Activated CD4-positive, alpha-beta T cell treated with anti-CD3 and anti-CD28 coated beads, Interleukin-2, amount 10 ng/mL, durations not matched to agents 24 days and 14 days (primary cell): ENCODE measurements at regions not wholly inside any gene's neighbourhood (a gene's known extent, or its start where the extent isn't known, plus 50 kb on each side); places are given as distances from the start of the nearest gene placed in this dataset.

Source experiments
- DNase-seq: peaks from one replicate; pipeline ENCODE4 v3.0.0; 2022
- H3K27ac Mint-ChIP-seq: one replicate; pipeline ENCODE4 v1.8.0; 2022; ENCODE audit warnings: mild to moderate bottlenecking, mixed read lengths
- H3K27me3 Mint-ChIP-seq: one replicate; pipeline ENCODE4 v1.8.0; 2022; ENCODE audit warnings: mixed read lengths
- H3K36me3 Mint-ChIP-seq: one replicate; pipeline ENCODE4 v1.8.0; 2022; ENCODE audit warnings: low read depth, mild to moderate bottlenecking, mixed read lengths
- H3K4me1 Mint-ChIP-seq: one replicate; pipeline ENCODE4 v1.8.0; 2021; ENCODE audit warnings: mixed read lengths
- H3K4me3 Mint-ChIP-seq: one replicate; pipeline ENCODE4 v1.8.0; 2022; ENCODE audit warnings: mild to moderate bottlenecking, moderate library complexity, mixed read lengths
- H3K9me3 Mint-ChIP-seq: one replicate; pipeline ENCODE4 v1.8.0; 2021; ENCODE audit warnings: mixed read lengths
- intact Hi-C: fragments of 100-400 bp; cut with micrococcal nuclease; formaldehyde crosslinking; loops from one replicate; pipeline ENCODE4 v1.15.1; 2023

GRCh38 chr1:4404854-4405590 lies 249.4 kb upstream of the AJAP1 start:
- H3K9me3 Mint-ChIP-seq: no peaks in the 10 kb centered on the region
- no peak for DNase-seq
- H3K36me3 Mint-ChIP-seq: no peaks in the 10 kb centered on the region
- H3K27me3 Mint-ChIP-seq: no peaks in the 10 kb centered on the region
- H3K4me3 Mint-ChIP-seq: no peak overlapping the region
- intact Hi-C loops: no loop called here
- no peak overlapping the region for H3K27ac Mint-ChIP-seq
- H3K4me1 Mint-ChIP-seq: no peaks in the 10 kb centered on the region

GRCh38 chr1:4407851-4408250 lies 246.6 kb upstream of the AJAP1 start:
- no peaks in the 10 kb centered on the region for H3K4me1 Mint-ChIP-seq
- H3K27me3 Mint-ChIP-seq: no peaks in the 10 kb centered on the region
- no peaks in the 10 kb centered on the region for H3K36me3 Mint-ChIP-seq
- no peak overlapping the region for H3K27ac Mint-ChIP-seq
- intact Hi-C loops: no loop called here
- H3K9me3 Mint-ChIP-seq: no peaks in the 10 kb centered on the region
- DNase-seq: no peak
- H3K4me3 Mint-ChIP-seq: no peak overlapping the region

- Mint-ChIP-seq H3K9me3 (no peaks in the 10 kb centered on the region), H3K27me3 (no peaks in the 10 kb centered on the region), H3K4me3 (no peak overlapping the region), H3K36me3 (no peaks in the 10 kb centered on the region), H3K4me1 (no peaks in the 10 kb centered on the region), H3K27ac (no peak overlapping the region)
- DNase-seq: no peak
- intact Hi-C loops: no loop called here
Observed at GRCh38 chr1:4408380-4408779, 246.0 kb upstream of the AJAP1 start.

GRCh38 chr1:4411862-4412261 lies 242.5 kb upstream of the AJAP1 start:
- Mint-ChIP-seq H3K9me3 (no peaks in the 10 kb centered on the region), H3K27ac (no peak overlapping the region), H3K27me3 (no peaks in the 10 kb centered on the region), H3K36me3 (no peaks in the 10 kb centered on the region), H3K4me1 (no peaks in the 10 kb centered on the region), H3K4me3 (no peak overlapping the region)
- intact Hi-C loops: no loop called here
- DNase-seq: no peak

- no peak overlapping the region for H3K27ac Mint-ChIP-seq
- H3K27me3 Mint-ChIP-seq: no peaks in the 10 kb centered on the region
- H3K9me3 Mint-ChIP-seq: peaks cover 3% of the 10 kb centered on the region
- H3K4me3 Mint-ChIP-seq: no peak overlapping the region
- no peaks in the 10 kb centered on the region for H3K4me1 Mint-ChIP-seq
- H3K36me3 Mint-ChIP-seq: no peaks in the 10 kb centered on the region
- intact Hi-C loops: no loop called here
- no peak for DNase-seq
Observed at GRCh38 chr1:4415476-4415875, 238.9 kb upstream of the AJAP1 start.

- H3K27me3 Mint-ChIP-seq: no peaks in the 10 kb centered on the region
- intact Hi-C loops: no loop called here
- H3K36me3 Mint-ChIP-seq: no peaks in the 10 kb centered on the region
- H3K4me1 Mint-ChIP-seq: no peaks in the 10 kb centered on the region
- no peak for DNase-seq
- H3K27ac Mint-ChIP-seq: no peak overlapping the region
- H3K9me3 Mint-ChIP-seq: peaks cover 5% of the 10 kb centered on the region
- H3K4me3 Mint-ChIP-seq: no peak overlapping the region
Observed at GRCh38 chr1:4416189-4416588, 238.2 kb upstream of the AJAP1 start.

- Mint-ChIP-seq H3K4me3 (no peak overlapping the region), H3K9me3 (peaks cover 5% of the 10 kb centered on the region), H3K36me3 (no peaks in the 10 kb centered on the region), H3K4me1 (no peaks in the 10 kb centered on the region), H3K27ac (no peak overlapping the region), H3K27me3 (no peaks in the 10 kb centered on the region)
- intact Hi-C loops: no loop called here
- no peak for DNase-seq
Observed at GRCh38 chr1:4418021-4418420, 236.4 kb upstream of the AJAP1 start.

GRCh38 chr1:4421986-4422385 lies 232.4 kb upstream of the AJAP1 start:
- H3K4me1 Mint-ChIP-seq: no peaks in the 10 kb centered on the region
- H3K27ac Mint-ChIP-seq: no peak overlapping the region
- DNase-seq: no peak
- H3K27me3 Mint-ChIP-seq: no peaks in the 10 kb centered on the region
- H3K36me3 Mint-ChIP-seq: no peaks in the 10 kb centered on the region
- no peak overlapping the region for H3K4me3 Mint-ChIP-seq
- H3K9me3 Mint-ChIP-seq: peaks cover 5% of the 10 kb centered on the region
- intact Hi-C loops: no loop called here

- H3K27ac Mint-ChIP-seq: no peak overlapping the region
- H3K9me3 Mint-ChIP-seq: peaks cover 5% of the 10 kb centered on the region
- no peaks in the 10 kb centered on the region for H3K36me3 Mint-ChIP-seq
- no peak for DNase-seq
- H3K4me3 Mint-ChIP-seq: no peak overlapping the region
- intact Hi-C loops: no loop called here
- H3K27me3 Mint-ChIP-seq: no peaks in the 10 kb centered on the region
- no peaks in the 10 kb centered on the region for H3K4me1 Mint-ChIP-seq
Observed at GRCh38 chr1:4422504-4423289, 231.7 kb upstream of the AJAP1 start.

GRCh38 chr1:4424254-4424653 lies 230.2 kb upstream of the AJAP1 start:
- H3K36me3 Mint-ChIP-seq: no peaks in the 10 kb centered on the region
- no peak overlapping the region for H3K27ac Mint-ChIP-seq
- intact Hi-C loops: no loop called here
- H3K9me3 Mint-ChIP-seq: peaks cover 3% of the 10 kb centered on the region
- no peak overlapping the region for H3K4me3 Mint-ChIP-seq
- H3K27me3 Mint-ChIP-seq: no peaks in the 10 kb centered on the region
- H3K4me1 Mint-ChIP-seq: no peaks in the 10 kb centered on the region
- no peak for DNase-seq

GRCh38 chr1:4424766-4425165 lies 229.6 kb upstream of the AJAP1 start:
- Mint-ChIP-seq H3K36me3 (no peaks in the 10 kb centered on the region), H3K4me3 (no peak overlapping the region), H3K9me3 (peaks cover 2% of the 10 kb centered on the region), H3K4me1 (no peaks in the 10 kb centered on the region), H3K27ac (no peak overlapping the region), H3K27me3 (no peaks in the 10 kb centered on the region)
- DNase-seq: no peak
- intact Hi-C loops: no loop called here

GRCh38 chr1:4425892-4426291 lies 228.5 kb upstream of the AJAP1 start:
- DNase-seq: no peak
- Mint-ChIP-seq H3K9me3 (no peaks in the 10 kb centered on the region), H3K27me3 (no peaks in the 10 kb centered on the region), H3K27ac (no peak overlapping the region), H3K4me1 (no peaks in the 10 kb centered on the region), H3K36me3 (no peaks in the 10 kb centered on the region), H3K4me3 (no peak overlapping the region)
- intact Hi-C loops: no loop called here

- intact Hi-C loops: no loop called here
- Mint-ChIP-seq H3K27ac (no peak overlapping the region), H3K36me3 (no peaks in the 10 kb centered on the region), H3K9me3 (no peaks in the 10 kb centered on the region), H3K4me3 (no peak overlapping the region), H3K4me1 (no peaks in the 10 kb centered on the region), H3K27me3 (no peaks in the 10 kb centered on the region)
- no peak for DNase-seq
Observed at GRCh38 chr1:4428711-4429110, 225.7 kb upstream of the AJAP1 start.

- Mint-ChIP-seq H3K36me3 (no peaks in the 10 kb centered on the region), H3K4me3 (no peak overlapping the region), H3K27me3 (no peaks in the 10 kb centered on the region), H3K27ac (no peak overlapping the region), H3K4me1 (no peaks in the 10 kb centered on the region), H3K9me3 (peaks cover 4% of the 10 kb centered on the region)
- DNase-seq: no peak
- intact Hi-C loops: no loop called here
Observed at GRCh38 chr1:4430406-4431365, 223.7 kb upstream of the AJAP1 start.
